GM10266 (cell line): ENCODE measurements at regions not wholly inside any gene's neighbourhood (a gene's known extent, or its start where the extent isn't known, plus 50 kb on each side); places are given as distances from the start of the nearest gene placed in this dataset.

ENCODE experiments used
- DNase-seq: peaks from one replicate; pipeline ENCODE4 v3.0.0; 2012; ENCODE audit errors: extremely low spot score
- CTCF ChIP-seq: IDR thresholded peaks from 2 replicates; pipeline ENCODE4 v1.5.1; 2012; ENCODE audit warnings: mild to moderate bottlenecking, low read depth; ENCODE audit not compliant: control insufficient read depth, insufficient read depth; ENCODE audit errors: missing control alignments

GRCh38 chr5:173477345-173478040, 139.0 kb downstream of the BOD1 start:
- no peak for TF ChIP-seq CTCF
- no peak for DNase-seq

- no peak for DNase-seq
- no peak for TF ChIP-seq CTCF
Observed at GRCh38 chr5:173475780-173476179, 140.7 kb downstream of the BOD1 start.

GRCh38 chr5:173474881-173475287, 141.6 kb downstream of the BOD1 start:
- no peak for TF ChIP-seq CTCF
- no peak for DNase-seq

GRCh38 chr5:173473288-173473687, 143.2 kb downstream of the BOD1 start:
- TF ChIP-seq CTCF, result no peak
- DNase-seq, result no peak

GRCh38 chr5:173472784-173473278, 143.6 kb downstream of the BOD1 start:
- no peak for TF ChIP-seq CTCF
- DNase-seq, result no peak

GRCh38 chr5:173472164-173472563, 143.9 kb upstream of the STC2 start:
- DNase-seq, result no peak
- no peak for TF ChIP-seq CTCF

- DNase-seq, result no peak
- TF ChIP-seq CTCF, result no peak
Observed at GRCh38 chr5:173468821-173469251, 140.6 kb upstream of the STC2 start.
